BE2C (cell line): ENCODE measurements at regions not wholly inside any gene's neighbourhood (a gene's known extent, or its start where the extent isn't known, plus 50 kb on each side); places are given as distances from the start of the nearest gene placed in this dataset.

Experiments used
- DNase-seq: peaks from one replicate; pipeline ENCODE4 v3.0.0-alpha.2; 2020
- H3K27me3 ChIP-seq: fragments of 250-450 bp; sonication (Bioruptor Pico); 2 replicates; pipeline ENCODE4 v1.5.1; 2020; ENCODE audit warnings: mild to moderate bottlenecking
- H3K36me3 ChIP-seq: fragments of 250-450 bp; sonication (Bioruptor Pico); 2 replicates; pipeline ENCODE4 v1.5.1; 2020; ENCODE audit warnings: mild to moderate bottlenecking
- H3K4me1 ChIP-seq: fragments of 250-450 bp; sonication (Bioruptor Pico); 2 replicates; pipeline ENCODE4 v1.5.1; 2020
- H3K4me3 ChIP-seq: 2 replicates; pipeline ENCODE4 v1.5.1; 2011; ENCODE audit warnings: low read depth, low read length
- H3K9me3 ChIP-seq: fragments of 250-450 bp; sonication (Bioruptor Pico); 2 replicates; pipeline ENCODE4 v1.5.1; 2020
- TF ChIP-seq, protein P1 (sequence below): IDR thresholded peaks from 2 replicates; pipeline ENCODE4 v1.5.1; 2012; ENCODE audit warnings: mild to moderate bottlenecking, low read depth, low read length

DNA sequence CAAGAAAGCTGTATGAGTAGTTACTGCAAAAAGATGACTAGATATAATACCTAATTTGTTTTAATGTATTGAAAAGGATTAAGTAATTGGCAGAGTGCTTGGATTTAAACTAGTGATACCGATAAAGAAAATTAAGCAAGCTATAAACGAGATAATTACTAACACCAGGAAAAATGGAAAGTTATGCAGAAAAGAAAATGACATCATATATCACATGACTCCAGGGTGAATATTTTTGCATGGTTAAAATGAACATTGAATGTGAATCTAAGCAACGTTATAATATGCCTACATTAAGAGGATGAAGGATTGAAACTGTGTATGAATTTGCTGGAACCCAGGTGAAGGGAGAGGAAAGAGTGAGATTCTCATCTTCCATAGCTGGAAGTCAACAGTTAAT, 644.4 kb downstream of the ADGRL2 start:
- TF ChIP-seq, protein P1, sequence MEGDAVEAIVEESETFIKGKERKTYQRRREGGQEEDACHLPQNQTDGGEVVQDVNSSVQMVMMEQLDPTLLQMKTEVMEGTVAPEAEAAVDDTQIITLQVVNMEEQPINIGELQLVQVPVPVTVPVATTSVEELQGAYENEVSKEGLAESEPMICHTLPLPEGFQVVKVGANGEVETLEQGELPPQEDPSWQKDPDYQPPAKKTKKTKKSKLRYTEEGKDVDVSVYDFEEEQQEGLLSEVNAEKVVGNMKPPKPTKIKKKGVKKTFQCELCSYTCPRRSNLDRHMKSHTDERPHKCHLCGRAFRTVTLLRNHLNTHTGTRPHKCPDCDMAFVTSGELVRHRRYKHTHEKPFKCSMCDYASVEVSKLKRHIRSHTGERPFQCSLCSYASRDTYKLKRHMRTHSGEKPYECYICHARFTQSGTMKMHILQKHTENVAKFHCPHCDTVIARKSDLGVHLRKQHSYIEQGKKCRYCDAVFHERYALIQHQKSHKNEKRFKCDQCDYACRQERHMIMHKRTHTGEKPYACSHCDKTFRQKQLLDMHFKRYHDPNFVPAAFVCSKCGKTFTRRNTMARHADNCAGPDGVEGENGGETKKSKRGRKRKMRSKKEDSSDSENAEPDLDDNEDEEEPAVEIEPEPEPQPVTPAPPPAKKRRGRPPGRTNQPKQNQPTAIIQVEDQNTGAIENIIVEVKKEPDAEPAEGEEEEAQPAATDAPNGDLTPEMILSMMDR = no peak
- H3K27me3 ChIP-seq = no peaks in the 10 kb centered on the region
- H3K36me3 ChIP-seq = no peaks in the 10 kb centered on the region
- no peak for DNase-seq
- H3K4me1 ChIP-seq = no peaks in the 10 kb centered on the region
- no peaks in the 10 kb centered on the region for H3K9me3 ChIP-seq
- H3K4me3 ChIP-seq = no peak overlapping the region

DNA sequence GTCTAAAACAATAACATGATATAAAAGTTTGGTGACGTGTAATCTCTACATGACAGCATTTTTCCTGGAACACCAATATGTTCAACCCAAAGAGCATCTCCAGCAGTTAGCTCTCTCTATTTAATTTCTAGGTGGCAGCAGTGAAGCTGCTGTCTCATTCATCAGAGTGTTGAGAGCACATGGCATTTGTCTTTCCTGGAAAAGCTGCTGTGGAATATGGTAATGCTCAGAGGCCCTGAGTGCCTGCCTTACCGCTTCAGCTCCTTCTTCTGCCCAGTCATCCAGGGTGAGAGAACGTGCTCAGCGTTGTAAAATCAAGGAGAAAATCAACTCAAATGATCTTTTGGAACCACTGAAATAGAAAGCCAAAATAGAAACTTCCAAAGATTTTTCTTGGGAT, 640.7 kb downstream of the ADGRL2 start:
- DNase-seq = no peak
- H3K36me3 ChIP-seq = no peaks in the 10 kb centered on the region
- no peak overlapping the region for H3K4me3 ChIP-seq
- no peaks in the 10 kb centered on the region for H3K9me3 ChIP-seq
- H3K27me3 ChIP-seq = no peaks in the 10 kb centered on the region
- H3K4me1 ChIP-seq = no peaks in the 10 kb centered on the region
- TF ChIP-seq, protein P1 = no peak

DNA sequence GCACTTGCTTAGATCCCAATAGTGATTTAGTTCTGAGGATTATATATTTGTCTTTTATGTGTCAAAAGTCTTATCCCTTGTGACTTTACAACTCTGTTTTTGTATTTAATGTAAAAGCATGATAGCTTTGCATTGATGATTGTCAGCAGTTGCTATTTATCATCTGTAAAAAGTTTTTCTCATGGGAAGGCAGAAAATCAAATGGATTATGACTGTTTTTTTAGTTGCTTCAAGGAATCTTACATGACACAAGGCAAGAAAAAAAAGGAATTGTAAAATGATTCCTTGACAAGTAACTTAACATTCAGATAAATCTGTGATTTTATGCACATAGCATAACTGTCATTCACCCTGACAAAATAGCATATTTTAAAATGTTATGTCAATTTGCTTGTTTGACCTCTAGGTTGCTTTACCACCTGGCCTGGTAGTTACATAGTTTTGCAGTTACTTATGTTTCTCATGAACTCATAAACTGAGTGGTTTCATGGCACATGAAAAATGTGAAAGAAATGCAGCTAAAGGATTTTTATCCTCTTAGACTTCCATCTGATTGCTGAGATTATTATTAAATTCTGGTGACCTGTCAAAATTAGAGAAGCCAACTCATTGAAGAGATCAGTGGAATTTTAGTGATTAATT, 622.6 kb downstream of the ADGRL2 start:
- Histone ChIP-seq H3K36me3 (no peaks in the 10 kb centered on the region), H3K4me3 (no peak overlapping the region), H3K4me1 (no peaks in the 10 kb centered on the region), H3K9me3 (no peaks in the 10 kb centered on the region), H3K27me3 (no peaks in the 10 kb centered on the region)
- DNase-seq = no peak
- TF ChIP-seq, protein P1 = no peak

DNA sequence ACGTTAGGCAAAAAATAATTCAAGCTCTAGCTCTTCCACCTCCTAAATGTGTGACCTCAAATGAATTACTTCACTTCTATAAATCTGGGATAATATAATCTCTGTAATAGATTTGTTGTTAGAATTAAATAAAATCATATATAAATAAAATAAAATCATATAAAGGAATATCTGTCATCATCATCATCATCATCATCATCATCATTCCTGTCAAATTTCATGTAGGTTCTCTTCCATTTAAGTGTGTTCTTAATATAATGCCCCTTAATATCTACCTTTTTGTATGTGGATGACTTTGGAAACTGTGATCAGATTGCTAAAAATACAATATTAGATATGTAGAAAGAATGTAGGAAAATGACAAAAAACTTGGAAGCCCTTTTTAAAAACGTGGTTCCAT, 621.0 kb downstream of the ADGRL2 start:
- DNase-seq = no peak
- Histone ChIP-seq H3K4me1 (no peaks in the 10 kb centered on the region), H3K4me3 (no peak overlapping the region), H3K36me3 (no peaks in the 10 kb centered on the region), H3K27me3 (no peaks in the 10 kb centered on the region), H3K9me3 (no peaks in the 10 kb centered on the region)
- TF ChIP-seq, protein P1 = no peak

DNA sequence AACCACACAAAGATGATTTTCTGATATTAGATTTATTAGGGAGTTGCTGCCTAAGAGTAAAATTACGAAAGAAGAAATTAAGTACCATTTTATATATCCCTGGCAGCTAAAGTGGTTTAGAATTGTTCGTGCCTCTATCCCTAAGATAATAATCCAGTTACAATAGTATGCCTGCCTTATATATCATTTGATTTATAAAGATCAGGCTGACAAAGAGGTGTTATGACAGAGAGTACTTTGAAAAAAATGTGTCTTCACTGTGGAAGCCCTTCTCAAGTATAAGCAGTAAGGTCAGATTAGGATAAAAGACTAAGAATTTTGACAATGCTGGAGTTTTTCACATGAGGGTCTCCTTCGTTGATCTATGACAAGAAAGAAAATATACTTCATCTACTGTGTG, 619.9 kb downstream of the ADGRL2 start:
- Histone ChIP-seq H3K4me1 (no peaks in the 10 kb centered on the region), H3K9me3 (no peaks in the 10 kb centered on the region), H3K36me3 (no peaks in the 10 kb centered on the region), H3K4me3 (no peak overlapping the region), H3K27me3 (no peaks in the 10 kb centered on the region)
- DNase-seq = no peak
- TF ChIP-seq, protein P1 = no peak

DNA sequence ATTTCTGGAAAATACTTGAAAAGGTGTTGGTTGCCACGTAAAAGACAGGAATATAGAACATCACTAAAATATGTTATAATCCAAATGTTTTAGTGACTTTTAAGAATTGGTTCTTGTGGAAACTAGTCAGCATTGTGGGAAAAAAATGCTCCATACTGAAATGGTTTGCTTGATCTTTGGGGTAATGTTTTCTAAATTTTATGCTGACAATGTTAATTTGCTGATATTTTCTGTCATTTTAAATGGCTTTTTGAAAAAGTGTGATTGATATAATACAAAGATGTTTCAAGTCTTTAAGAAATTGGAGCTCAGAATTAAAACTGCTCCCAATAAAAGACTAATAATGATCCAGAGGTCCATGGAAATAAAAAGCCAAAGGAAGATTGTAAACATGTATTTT, 610.9 kb downstream of the ADGRL2 start:
- TF ChIP-seq, protein P1 = no peak
- no peak overlapping the region for H3K4me3 ChIP-seq

More for the DNA sequence above, 610.9 kb downstream of the ADGRL2 start:
- no peaks in the 10 kb centered on the region for H3K27me3 ChIP-seq
- no peaks in the 10 kb centered on the region for H3K36me3 ChIP-seq
- no peaks in the 10 kb centered on the region for H3K9me3 ChIP-seq
- no peak for DNase-seq
- H3K4me1 ChIP-seq = no peaks in the 10 kb centered on the region
